ENCODE measurements at regions not wholly inside any gene's neighbourhood (a gene's known extent, or its start where the extent isn't known, plus 50 kb on each side); places are given as distances from the start of the nearest gene placed in this dataset.

- 75 to 79% (median 78%) methylated on average over 4 of the region's 4 CpGs for WGBS, 4 donors
- H3K4me3 ChIP-seq, result no peak overlapping the region
- intact Hi-C loops (cut with DNase I), result loop anchor here in 1 of 10 donors (2.0 kb wide), 1 partner anchor 19 kb away; no protein-coding TSS in a partner anchor
- TF ChIP-seq POLR2A (IDR thresholded peaks at IDR 0.05), result no peak
- TF ChIP-seq, protein P1, sequence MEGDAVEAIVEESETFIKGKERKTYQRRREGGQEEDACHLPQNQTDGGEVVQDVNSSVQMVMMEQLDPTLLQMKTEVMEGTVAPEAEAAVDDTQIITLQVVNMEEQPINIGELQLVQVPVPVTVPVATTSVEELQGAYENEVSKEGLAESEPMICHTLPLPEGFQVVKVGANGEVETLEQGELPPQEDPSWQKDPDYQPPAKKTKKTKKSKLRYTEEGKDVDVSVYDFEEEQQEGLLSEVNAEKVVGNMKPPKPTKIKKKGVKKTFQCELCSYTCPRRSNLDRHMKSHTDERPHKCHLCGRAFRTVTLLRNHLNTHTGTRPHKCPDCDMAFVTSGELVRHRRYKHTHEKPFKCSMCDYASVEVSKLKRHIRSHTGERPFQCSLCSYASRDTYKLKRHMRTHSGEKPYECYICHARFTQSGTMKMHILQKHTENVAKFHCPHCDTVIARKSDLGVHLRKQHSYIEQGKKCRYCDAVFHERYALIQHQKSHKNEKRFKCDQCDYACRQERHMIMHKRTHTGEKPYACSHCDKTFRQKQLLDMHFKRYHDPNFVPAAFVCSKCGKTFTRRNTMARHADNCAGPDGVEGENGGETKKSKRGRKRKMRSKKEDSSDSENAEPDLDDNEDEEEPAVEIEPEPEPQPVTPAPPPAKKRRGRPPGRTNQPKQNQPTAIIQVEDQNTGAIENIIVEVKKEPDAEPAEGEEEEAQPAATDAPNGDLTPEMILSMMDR (IDR thresholded peaks at IDR 0.05), result no peak
- H3K9me3 ChIP-seq, result no peaks in the 10 kb centered on the region
- H3K36me3 ChIP-seq, result no peaks in the 10 kb centered on the region
- H3K4me1 ChIP-seq, result no peaks in the 10 kb centered on the region
- DNase-seq (no peak), ATAC-seq (no peak)
- H3K27ac ChIP-seq, result no peak overlapping the region
- H3K27me3 ChIP-seq, result no peaks in the 10 kb centered on the region
Measured at GRCh38 chr7:88465600-88465999, 158.9 kb upstream of the STEAP4 start.

- intact Hi-C loops (cut with DNase I), result no loop called here
- no peak for TF ChIP-seq POLR2A (IDR thresholded peaks at IDR 0.05)
- TF ChIP-seq, protein P1 (IDR thresholded peaks at IDR 0.05), result no peak
- no peak overlapping the region for H3K27ac ChIP-seq
Measured at GRCh38 chr7:88462799-88463198, 156.1 kb upstream of the STEAP4 start.

DNA sequence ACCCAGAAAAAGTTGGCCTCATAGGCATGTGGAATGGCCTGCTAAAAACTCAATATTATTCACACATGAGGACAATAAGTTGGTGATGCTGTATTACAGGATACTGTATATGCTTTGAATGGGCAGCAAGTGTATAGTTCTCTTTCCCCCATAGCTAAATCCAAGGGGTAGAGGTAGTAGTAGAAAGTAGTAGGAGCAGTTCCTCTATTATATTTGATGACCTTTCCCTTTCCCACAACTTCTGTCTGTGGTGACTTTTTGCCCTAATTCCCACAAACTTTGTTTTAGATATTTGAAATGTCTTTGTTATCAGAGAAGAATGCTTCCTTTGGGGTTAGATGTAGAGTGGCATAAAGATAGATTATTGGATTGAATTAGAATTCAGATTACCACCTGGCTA, 154.0 kb upstream of the STEAP4 start:
- no peak overlapping the region for H3K4me3 ChIP-seq
- DNase-seq (no peak), ATAC-seq (no peak)
- no peaks in the 10 kb centered on the region for H3K4me1 ChIP-seq
- H3K27ac ChIP-seq, result no peak overlapping the region
- H3K27me3 ChIP-seq, result no peaks in the 10 kb centered on the region
- H3K36me3 ChIP-seq, result no peaks in the 10 kb centered on the region
- H3K9me3 ChIP-seq, result no peaks in the 10 kb centered on the region
- intact Hi-C loops (cut with DNase I), result no loop called here
- no peak for TF ChIP-seq POLR2A (IDR thresholded peaks at IDR 0.05)

More at GRCh38 chr7:88462799-88463198, 156.1 kb upstream of the STEAP4 start:
- ATAC-seq (no peak), DNase-seq (no peak)
- Histone ChIP-seq H3K27me3 (no peaks in the 10 kb centered on the region), H3K4me3 (no peak overlapping the region), H3K9me3 (no peaks in the 10 kb centered on the region), H3K36me3 (no peaks in the 10 kb centered on the region), H3K4me1 (no peaks in the 10 kb centered on the region)

DNA sequence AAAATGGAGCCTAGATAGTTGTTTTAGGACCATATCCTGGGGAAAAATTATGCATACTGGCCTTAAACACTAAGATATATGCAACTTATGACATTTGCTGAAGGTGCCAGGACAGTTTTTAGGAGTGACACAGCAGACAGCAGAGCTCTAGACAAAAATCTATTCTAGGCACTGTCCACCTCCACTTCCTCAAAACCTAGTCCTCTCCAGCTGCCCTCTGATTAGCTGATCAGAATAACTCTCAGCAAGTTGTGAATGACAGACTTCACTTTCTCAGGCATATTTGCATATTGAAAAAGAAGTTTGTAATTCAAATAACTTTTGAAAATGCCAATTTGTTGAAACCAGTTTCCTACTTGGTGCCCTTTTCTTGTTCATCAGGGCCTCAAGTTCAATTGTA, 152.3 kb upstream of the STEAP4 start:
- TF ChIP-seq POLR2A (IDR thresholded peaks at IDR 0.05), result no peak
- TF ChIP-seq, protein P1 (IDR thresholded peaks at IDR 0.05), result no peak
- ATAC-seq (no peak), DNase-seq (no peak)
- no peaks in the 10 kb centered on the region for H3K27me3 ChIP-seq
- no peaks in the 10 kb centered on the region for H3K36me3 ChIP-seq
- no peak overlapping the region for H3K27ac ChIP-seq
- intact Hi-C loops (cut with DNase I), result no loop called here
- no peak overlapping the region for H3K4me3 ChIP-seq
- H3K4me1 ChIP-seq, result no peaks in the 10 kb centered on the region
- H3K9me3 ChIP-seq, result no peaks in the 10 kb centered on the region

GRCh38 chr7:88458279-88458678, 151.6 kb upstream of the STEAP4 start:
- TF ChIP-seq POLR2A (IDR thresholded peaks at IDR 0.05), result no peak
- TF ChIP-seq, protein P1 (IDR thresholded peaks at IDR 0.05), result no peak
- Histone ChIP-seq H3K27ac (no peak overlapping the region), H3K27me3 (no peaks in the 10 kb centered on the region), H3K36me3 (no peaks in the 10 kb centered on the region), H3K4me1 (no peaks in the 10 kb centered on the region), H3K9me3 (no peaks in the 10 kb centered on the region), H3K4me3 (no peak overlapping the region)
- no peak for DNase-seq
- no peak for ATAC-seq
- intact Hi-C loops (cut with DNase I), result no loop called here
